ENCODE measurements at regions not wholly inside any gene's neighbourhood (a gene's known extent, or its start where the extent isn't known, plus 50 kb on each side); places are given as distances from the start of the nearest gene placed in this dataset.

GRCh38 chr3:17972959-17973906, 230.8 kb upstream of the TBC1D5 start:
- DNase-seq: no peak

- no peak for DNase-seq
Measured at GRCh38 chr3:17972476-17972875, 230.0 kb upstream of the TBC1D5 start.

- no peak for DNase-seq
Measured at GRCh38 chr3:17972030-17972429, 229.6 kb upstream of the TBC1D5 start.

- no peak for DNase-seq
Measured at GRCh38 chr3:17969985-17970568, 227.6 kb upstream of the TBC1D5 start.

GRCh38 chr3:17969244-17969643, 226.8 kb upstream of the TBC1D5 start:
- DNase-seq: no peak

- no peak for DNase-seq
Measured at GRCh38 chr3:17967953-17968607, 225.6 kb upstream of the TBC1D5 start.

GRCh38 chr3:17967111-17967510, 224.7 kb upstream of the TBC1D5 start:
- no peak for DNase-seq

- DNase-seq: no peak
Measured at GRCh38 chr3:17965331-17965730, 222.9 kb upstream of the TBC1D5 start.

GRCh38 chr3:17964108-17964507, 221.7 kb upstream of the TBC1D5 start:
- no peak for DNase-seq

GRCh38 chr3:17955411-17955810, 213.0 kb upstream of the TBC1D5 start:
- no peak for DNase-seq

GRCh38 chr3:17954801-17955200, 212.4 kb upstream of the TBC1D5 start:
- DNase-seq: no peak

- DNase-seq: no peak
Measured at GRCh38 chr3:17951241-17951640, 208.8 kb upstream of the TBC1D5 start.

- DNase-seq: no peak
Measured at GRCh38 chr3:17949101-17949500, 206.7 kb upstream of the TBC1D5 start.

- no peak for DNase-seq
Measured at GRCh38 chr3:17947833-17948232, 205.4 kb upstream of the TBC1D5 start.

GRCh38 chr3:17946619-17947018, 204.2 kb upstream of the TBC1D5 start:
- no peak for DNase-seq

- no peak for DNase-seq
Measured at GRCh38 chr3:17945799-17946399, 203.5 kb upstream of the TBC1D5 start.

- no peak for DNase-seq
Measured at GRCh38 chr3:17945018-17945798, 202.8 kb upstream of the TBC1D5 start.

GRCh38 chr3:17942856-17943255, 200.4 kb upstream of the TBC1D5 start:
- DNase-seq: no peak

- DNase-seq: no peak
Measured at GRCh38 chr3:17941766-17942165, 199.3 kb upstream of the TBC1D5 start.

GRCh38 chr3:17941152-17941551, 198.7 kb upstream of the TBC1D5 start:
- DNase-seq: no peak

- DNase-seq: no peak
Measured at GRCh38 chr3:17939157-17939556, 196.7 kb upstream of the TBC1D5 start.

- no peak for DNase-seq
Measured at GRCh38 chr3:17938313-17938712, 195.9 kb upstream of the TBC1D5 start.

All from SW 1271 (cell line).